Thyroid gland (tissue), 4 donors: ENCODE measurements at regions not wholly inside any gene's neighbourhood (a gene's known extent, or its start where the extent isn't known, plus 50 kb on each side); places are given as distances from the start of the nearest gene placed in this dataset.
"Not testable (repeated sequence)": the region's sequence is repeated elsewhere in the genome, so short reads cannot be mapped to it uniquely, and the experiment has no call there.

ENCODE experiments used
- DNase-seq, 2 donors: peaks; one replicate each; pipeline ENCODE4 v3.0.0-alpha.2; 2019
- H3K27ac ChIP-seq, 3 donors: fragments of 200-600 bp; sonication (generic); 1 replicate in 2 of 3; 2 replicates in 1 of 3; pipeline ENCODE4 v1.5.1; 2016 to 2019; ENCODE audit warnings: mild to moderate bottlenecking in 1 of 3, moderate library complexity in 1 of 3
- H3K27me3 ChIP-seq: fragments of 200-600 bp; sonication (generic); one replicate; pipeline ENCODE4 v1.5.1; 2019
- H3K36me3 ChIP-seq, 2 donors: fragments of 200-600 bp; sonication (generic); one replicate each; pipeline ENCODE4 v1.5.1; 2016 to 2019
- H3K4me1 ChIP-seq, 2 donors: fragments of 200-600 bp; sonication (generic); one replicate each; pipeline ENCODE4 v1.5.1; 2017 to 2019
- H3K4me3 ChIP-seq, 3 donors: fragments of 200-600 bp; sonication (generic); replicated peaks in 1 of 3; 1 replicate in 2 of 3; 2 replicates in 1 of 3; pipeline ENCODE4 v1.5.1; 2016; ENCODE audit warnings: mild to moderate bottlenecking in 1 of 3
- H3K9me3 ChIP-seq: fragments of 200-600 bp; sonication (generic); one replicate; pipeline ENCODE4 v1.5.1; 2017
- POLR2A ChIP-seq, 2 donors: fragments of 450-650 bp; IDR thresholded peaks; one replicate each; pipeline ENCODE4 v1.6.1; 2017; ENCODE audit warnings: antibody characterized with exemption in 2 of 2, mild to moderate bottlenecking in 2 of 2, moderate library complexity in 1 of 2
- WGBS, 2 donors: methylation state at CpG; one replicate each; pipeline ENCODE4 v1.1.5; 2017; 5-methylcytosine and 5-hydroxymethylcytosine counted together
- intact Hi-C: fragments of 100-400 bp; cut with DNase I; formaldehyde crosslinking; loops from one replicate; pipeline ENCODE4 v1.15.1; 2023
- TF ChIP-seq, protein P1 (sequence below), 6 experiments: fragments of 200-600 bp in 3 of 6; fragments of 450-650 bp in 3 of 6; sonication (generic) in 3 of 6; IDR thresholded peaks; one replicate each; pipeline ENCODE4 v1.5.1; 2016 to 2019; ENCODE audit warnings: antibody characterized with exemption in 6 of 6, mild to moderate bottlenecking in 2 of 6, inconsistent platforms in 1 of 6, moderate library complexity in 1 of 6

DNA sequence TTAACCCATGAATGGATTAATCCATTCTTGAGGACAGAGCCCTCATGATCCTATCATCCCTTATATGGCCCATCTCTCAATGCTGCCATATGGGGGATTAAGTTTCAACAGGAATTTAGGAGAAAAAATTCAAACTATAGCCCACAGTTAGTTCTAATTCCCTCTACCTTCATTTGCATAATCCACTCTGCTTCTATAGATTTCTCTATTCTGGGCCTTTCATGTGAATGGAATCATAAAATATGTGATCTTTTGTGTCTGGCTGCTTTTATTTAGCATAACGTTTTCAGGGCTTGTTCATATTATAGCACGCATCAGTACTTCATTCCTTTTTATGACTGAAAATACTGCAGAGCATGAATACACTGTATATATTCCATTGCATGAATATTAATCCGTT, 55.4 kb downstream of the CTSL start:
- 91 to 96% methylated on average over 3 of the region's 3 CpGs for WGBS, 2 donors

DNA sequence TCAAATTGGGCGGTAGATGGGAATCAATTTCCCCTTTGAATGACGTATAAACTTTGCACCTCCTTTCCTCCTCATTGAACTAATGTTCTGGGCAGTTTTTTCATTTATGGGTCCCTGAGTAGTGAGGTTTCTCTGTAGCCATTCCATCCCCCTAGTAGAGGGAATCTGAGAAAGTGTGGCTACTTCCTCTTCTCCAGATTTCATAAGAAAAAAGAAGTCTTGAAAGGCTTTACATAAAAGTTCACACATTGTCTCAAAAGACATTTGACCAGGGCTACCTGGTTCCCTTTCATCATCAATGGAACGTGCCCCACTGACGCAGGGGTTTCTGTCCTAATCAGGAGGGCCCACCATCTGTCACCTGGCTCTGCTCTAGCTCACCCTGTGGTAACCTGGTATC, 57.3 kb downstream of the CTSL start:
- intact Hi-C loops, result no loop called here
- Histone ChIP-seq H3K27ac (no peak overlapping the region), H3K27me3 (no peaks in the 10 kb centered on the region), H3K9me3 (no peaks in the 10 kb centered on the region), H3K36me3 (no peaks in the 10 kb centered on the region), H3K4me3 (no peak overlapping the region), H3K4me1 (no peaks in the 10 kb centered on the region)
- WGBS, 2 donors, result 92 to 93% methylated on average over 2 to 4 of the region's 4 CpGs
- TF ChIP-seq, protein P1, sequence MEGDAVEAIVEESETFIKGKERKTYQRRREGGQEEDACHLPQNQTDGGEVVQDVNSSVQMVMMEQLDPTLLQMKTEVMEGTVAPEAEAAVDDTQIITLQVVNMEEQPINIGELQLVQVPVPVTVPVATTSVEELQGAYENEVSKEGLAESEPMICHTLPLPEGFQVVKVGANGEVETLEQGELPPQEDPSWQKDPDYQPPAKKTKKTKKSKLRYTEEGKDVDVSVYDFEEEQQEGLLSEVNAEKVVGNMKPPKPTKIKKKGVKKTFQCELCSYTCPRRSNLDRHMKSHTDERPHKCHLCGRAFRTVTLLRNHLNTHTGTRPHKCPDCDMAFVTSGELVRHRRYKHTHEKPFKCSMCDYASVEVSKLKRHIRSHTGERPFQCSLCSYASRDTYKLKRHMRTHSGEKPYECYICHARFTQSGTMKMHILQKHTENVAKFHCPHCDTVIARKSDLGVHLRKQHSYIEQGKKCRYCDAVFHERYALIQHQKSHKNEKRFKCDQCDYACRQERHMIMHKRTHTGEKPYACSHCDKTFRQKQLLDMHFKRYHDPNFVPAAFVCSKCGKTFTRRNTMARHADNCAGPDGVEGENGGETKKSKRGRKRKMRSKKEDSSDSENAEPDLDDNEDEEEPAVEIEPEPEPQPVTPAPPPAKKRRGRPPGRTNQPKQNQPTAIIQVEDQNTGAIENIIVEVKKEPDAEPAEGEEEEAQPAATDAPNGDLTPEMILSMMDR (IDR thresholded peaks at IDR 0.05), result no peak
- no peak for TF ChIP-seq POLR2A (IDR thresholded peaks at IDR 0.05)
- DNase-seq, result no peak

More for the DNA sequence above, 55.4 kb downstream of the CTSL start:
- H3K4me3 ChIP-seq, result no peak overlapping the region
- H3K27ac ChIP-seq, result no peak overlapping the region
- TF ChIP-seq, protein P1 (IDR thresholded peaks at IDR 0.05), result no peak
- TF ChIP-seq POLR2A (IDR thresholded peaks at IDR 0.05), result no peak
- no peaks in the 10 kb centered on the region for H3K36me3 ChIP-seq
- H3K4me1 ChIP-seq, result no peaks in the 10 kb centered on the region
- intact Hi-C loops, result no loop called here
- H3K9me3 ChIP-seq, result no peaks in the 10 kb centered on the region
- DNase-seq, result no peak
- H3K27me3 ChIP-seq, result no peaks in the 10 kb centered on the region

DNA sequence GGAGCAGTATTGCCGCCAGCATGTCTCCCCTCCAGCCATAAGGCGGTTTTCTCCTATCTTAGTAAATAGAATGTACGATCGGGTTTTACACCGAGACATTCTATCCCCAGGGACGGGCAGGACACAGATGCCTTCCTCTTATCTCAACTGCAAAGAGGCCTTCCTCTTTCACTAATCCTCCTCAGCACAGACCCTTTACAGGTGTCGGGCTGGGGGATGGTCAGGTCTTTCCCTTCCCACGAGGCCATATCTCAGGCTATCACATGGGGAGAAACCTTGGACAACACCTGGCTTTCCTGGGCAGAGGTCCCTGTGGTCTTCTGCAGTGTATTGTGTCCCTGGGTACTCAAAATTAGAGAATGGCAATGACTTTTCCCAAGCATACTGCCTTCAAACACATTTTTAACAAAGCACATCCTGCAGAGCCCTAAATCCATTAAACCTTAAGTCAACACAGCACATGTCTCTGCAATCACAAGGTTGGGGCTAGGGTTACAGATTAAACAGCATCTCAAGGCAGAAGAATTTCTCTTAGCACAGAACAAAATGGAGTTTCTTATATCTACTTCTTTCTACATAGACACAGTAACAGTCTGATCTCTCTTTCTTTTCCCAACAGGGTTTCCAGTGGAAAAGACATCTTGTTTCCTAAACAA, 59.5 kb downstream of the CTSL start:
- H3K4me1 ChIP-seq, H3K4me3 ChIP-seq, H3K27ac ChIP-seq, DNase-seq, H3K9me3 ChIP-seq, H3K36me3 ChIP-seq, H3K27me3 ChIP-seq, intact Hi-C loops: not testable (repeated sequence)
- 53 to 72% methylated on average over 8 of the region's 8 CpGs for WGBS, 2 donors

DNA sequence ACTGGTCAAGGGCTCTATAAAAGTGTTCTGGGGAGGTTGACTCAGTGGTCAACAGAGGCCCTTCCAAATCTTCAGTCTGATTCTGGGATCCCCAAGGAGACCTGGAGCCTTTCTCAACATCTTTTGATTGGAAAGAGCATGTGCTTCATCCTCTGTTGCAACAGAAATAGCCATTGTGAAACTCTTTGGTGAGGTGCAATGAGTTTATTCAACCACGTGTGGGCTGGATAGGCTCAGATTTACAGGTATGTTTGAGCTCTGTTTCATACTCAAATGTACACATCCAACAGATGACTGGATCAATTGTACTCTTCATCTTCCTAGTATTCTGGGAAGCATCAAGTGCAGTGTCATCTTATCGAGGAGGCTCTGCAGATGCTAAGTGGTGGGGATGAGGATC, 60.5 kb downstream of the CTSL start:
- Histone ChIP-seq H3K27me3 (no peaks in the 10 kb centered on the region), H3K4me3 (no peak overlapping the region), H3K9me3 (no peaks in the 10 kb centered on the region), H3K4me1 (no peaks in the 10 kb centered on the region), H3K27ac (no peak overlapping the region), H3K36me3 (no peaks in the 10 kb centered on the region)
- intact Hi-C loops, result no loop called here
- 87 to 96% methylated on average over 2 of the region's 2 CpGs for WGBS, 2 donors
- no peak for TF ChIP-seq POLR2A (IDR thresholded peaks at IDR 0.05)
- TF ChIP-seq, protein P1 (IDR thresholded peaks at IDR 0.05), result no peak
- DNase-seq, result no peak

DNA sequence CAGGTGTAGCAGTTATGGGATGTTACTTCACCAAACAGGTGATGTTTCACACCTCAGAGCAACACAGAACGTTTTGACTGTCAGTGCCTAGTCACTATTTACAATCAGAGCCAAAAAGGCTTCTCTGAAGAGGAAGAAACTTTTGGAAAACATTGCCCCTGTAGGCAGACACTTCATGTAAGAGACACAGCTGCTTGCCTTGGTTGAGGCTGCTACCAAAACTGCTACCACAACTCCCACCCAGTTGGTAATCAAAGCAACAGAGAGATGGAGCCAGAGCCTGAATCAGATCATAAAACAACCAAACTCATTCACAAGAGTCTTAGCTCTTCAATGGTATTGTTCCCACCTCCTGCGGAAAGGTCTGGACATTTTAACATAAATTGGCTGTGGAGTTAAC, 61.0 kb downstream of the CTSL start:
- Histone ChIP-seq H3K27me3 (no peaks in the 10 kb centered on the region), H3K27ac (no peak overlapping the region), H3K4me3 (no peak overlapping the region), H3K9me3 (no peaks in the 10 kb centered on the region), H3K4me1 (no peaks in the 10 kb centered on the region), H3K36me3 (no peaks in the 10 kb centered on the region)
- 75 to 77% methylated on average over 2 of the region's 2 CpGs for WGBS, 2 donors
- TF ChIP-seq, protein P1 (IDR thresholded peaks at IDR 0.05), result no peak
- TF ChIP-seq POLR2A (IDR thresholded peaks at IDR 0.05), result no peak
- DNase-seq, result no peak
- intact Hi-C loops, result no loop called here
